C4-2B (cell line): ENCODE measurements at regions not wholly inside any gene's neighbourhood (a gene's known extent, or its start where the extent isn't known, plus 50 kb on each side); places are given as distances from the start of the nearest gene placed in this dataset.

Experiments
- ZFX ChIP-seq: fragments of 450-650 bp; IDR thresholded peaks from 2 replicates; pipeline ENCODE4 v1.6.1; 2017
- TF ChIP-seq, protein P1 (sequence below): fragments of 450-650 bp; conservative IDR thresholded peaks from 2 replicates; pipeline ENCODE4 v1.5.1; 2017; ENCODE audit warnings: mild to moderate bottlenecking

DNA sequence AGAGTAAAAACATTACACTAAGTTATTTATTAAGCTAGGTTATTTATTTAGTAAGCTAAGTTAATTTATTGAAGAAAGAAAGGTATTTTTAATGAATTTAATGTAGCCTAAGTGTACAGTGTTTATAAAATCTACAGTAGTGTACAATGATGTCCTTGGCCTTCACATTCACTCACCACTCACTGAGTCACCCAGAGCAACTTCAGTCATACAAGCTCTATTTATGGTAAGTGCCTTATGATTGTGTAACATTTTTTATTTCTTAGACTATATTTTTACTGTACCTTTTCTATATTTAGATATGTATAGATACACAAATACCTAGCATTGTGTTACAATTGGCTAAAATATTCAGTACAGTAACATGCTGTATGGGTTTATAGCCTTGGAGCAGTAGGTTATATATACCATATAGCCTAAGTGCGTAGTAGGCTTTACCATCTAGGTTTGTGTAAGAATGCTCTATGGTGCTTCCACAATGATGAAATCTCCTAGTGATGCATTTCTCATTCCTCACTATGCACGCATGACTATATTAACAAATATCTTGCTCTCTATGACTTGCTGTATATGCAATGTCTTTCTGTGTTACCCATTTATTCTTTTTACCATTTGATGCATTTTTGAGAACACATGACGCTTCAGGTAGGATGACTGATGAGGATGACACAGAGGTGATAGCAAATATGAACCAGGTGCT is 309.6 kb upstream of the ATXN7L3B start:
- TF ChIP-seq, protein P1, sequence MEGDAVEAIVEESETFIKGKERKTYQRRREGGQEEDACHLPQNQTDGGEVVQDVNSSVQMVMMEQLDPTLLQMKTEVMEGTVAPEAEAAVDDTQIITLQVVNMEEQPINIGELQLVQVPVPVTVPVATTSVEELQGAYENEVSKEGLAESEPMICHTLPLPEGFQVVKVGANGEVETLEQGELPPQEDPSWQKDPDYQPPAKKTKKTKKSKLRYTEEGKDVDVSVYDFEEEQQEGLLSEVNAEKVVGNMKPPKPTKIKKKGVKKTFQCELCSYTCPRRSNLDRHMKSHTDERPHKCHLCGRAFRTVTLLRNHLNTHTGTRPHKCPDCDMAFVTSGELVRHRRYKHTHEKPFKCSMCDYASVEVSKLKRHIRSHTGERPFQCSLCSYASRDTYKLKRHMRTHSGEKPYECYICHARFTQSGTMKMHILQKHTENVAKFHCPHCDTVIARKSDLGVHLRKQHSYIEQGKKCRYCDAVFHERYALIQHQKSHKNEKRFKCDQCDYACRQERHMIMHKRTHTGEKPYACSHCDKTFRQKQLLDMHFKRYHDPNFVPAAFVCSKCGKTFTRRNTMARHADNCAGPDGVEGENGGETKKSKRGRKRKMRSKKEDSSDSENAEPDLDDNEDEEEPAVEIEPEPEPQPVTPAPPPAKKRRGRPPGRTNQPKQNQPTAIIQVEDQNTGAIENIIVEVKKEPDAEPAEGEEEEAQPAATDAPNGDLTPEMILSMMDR: no peak
- TF ChIP-seq ZFX: no peak
